Inflammatory macrophage (primary cell): ENCODE measurements at regions not wholly inside any gene's neighbourhood (a gene's known extent, or its start where the extent isn't known, plus 50 kb on each side); places are given as distances from the start of the nearest gene placed in this dataset.

Source experiments
- DNase-seq, 2 donors: peaks; one replicate each; pipeline ENCODE4 v3.0.0-alpha.2; 2020 to 2022

DNA sequence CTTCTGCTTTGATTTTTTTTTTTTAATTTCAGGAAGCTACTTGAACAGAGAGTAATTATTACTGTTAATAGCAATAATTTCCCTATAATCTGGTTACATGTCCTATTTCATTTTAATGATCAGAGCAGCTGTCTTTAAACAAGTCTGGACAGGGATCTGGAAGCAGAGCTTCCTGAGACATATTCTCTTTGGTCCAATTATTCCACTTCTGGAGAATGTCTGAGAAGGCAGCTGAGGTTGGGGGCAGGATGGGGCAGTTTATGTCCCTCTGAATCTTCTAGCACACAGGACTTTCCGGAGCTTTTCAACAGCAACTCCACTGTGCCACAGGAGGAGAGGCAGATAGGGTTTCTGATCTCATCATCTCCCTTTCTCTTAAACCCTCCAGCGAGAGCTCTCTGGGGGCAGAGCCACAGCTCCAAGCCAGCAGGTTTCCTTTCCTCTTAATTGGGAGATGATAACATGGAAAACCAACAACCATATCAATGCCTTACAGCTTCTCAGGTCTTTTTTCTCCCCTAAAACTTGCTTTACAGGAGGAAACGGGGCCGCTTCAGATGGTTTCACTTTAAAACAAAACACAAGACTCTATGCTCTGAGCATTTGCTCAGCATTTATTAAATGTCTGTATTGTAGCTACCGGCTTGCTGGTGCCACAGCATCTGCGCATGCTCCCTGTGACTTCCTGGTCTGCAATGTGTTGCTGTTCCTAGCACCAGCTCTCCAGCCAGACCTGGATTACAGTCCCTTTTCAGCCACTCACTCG is 425.7 kb upstream of the USP24 start:
- DNase-seq, result peak; percentile 43 to 70

GRCh38 chr1:55639526-55639925 is 424.4 kb upstream of the USP24 start:
- no peak for DNase-seq

DNA sequence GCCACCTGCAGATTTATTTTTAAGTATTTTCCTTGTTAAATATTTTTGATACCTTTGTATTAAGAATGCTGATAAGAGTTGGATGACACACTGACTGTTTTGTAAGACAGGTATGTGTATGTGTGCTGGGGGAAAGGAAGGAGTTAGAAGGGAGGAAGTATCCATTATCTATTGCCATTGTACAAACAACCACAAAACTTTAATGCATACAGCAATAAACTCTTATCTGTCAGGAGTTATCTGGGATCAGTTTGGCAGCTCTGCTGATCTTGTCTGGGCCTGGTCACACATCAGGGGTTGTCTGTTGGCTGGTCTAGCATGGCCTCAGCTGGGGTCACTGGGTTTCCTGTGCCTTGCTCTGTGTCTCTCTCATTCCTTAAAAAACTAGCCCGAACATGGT is 423.9 kb upstream of the USP24 start:
- DNase-seq, result no peak

GRCh38 chr1:55636696-55637095 is 421.5 kb upstream of the USP24 start:
- DNase-seq, result no peak

GRCh38 chr1:55635856-55636255 is 420.7 kb upstream of the USP24 start:
- DNase-seq, result no peak

- DNase-seq, result no peak
Observed at GRCh38 chr1:55634516-55634915, 419.4 kb upstream of the USP24 start.

DNA sequence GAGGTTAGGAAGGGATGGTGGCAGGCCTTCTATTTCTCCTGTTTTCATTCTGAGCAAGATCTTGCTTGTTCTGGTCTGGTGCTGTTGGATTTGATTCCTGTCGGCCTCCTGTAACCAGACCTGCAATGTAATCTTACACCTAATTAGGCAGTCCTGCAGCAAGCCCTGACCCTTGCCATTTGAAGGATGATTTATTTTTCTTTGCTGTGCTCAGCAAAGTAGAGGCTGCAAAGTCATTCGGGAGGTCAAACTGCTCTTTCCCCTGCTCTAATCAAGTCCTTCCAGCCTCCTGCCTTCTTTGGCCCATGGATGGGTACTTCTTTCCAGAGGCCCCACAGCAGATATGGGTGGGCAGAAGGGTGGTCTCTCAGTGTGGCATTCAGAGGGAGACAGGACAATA is 417.7 kb upstream of the USP24 start:
- no peak for DNase-seq

DNA sequence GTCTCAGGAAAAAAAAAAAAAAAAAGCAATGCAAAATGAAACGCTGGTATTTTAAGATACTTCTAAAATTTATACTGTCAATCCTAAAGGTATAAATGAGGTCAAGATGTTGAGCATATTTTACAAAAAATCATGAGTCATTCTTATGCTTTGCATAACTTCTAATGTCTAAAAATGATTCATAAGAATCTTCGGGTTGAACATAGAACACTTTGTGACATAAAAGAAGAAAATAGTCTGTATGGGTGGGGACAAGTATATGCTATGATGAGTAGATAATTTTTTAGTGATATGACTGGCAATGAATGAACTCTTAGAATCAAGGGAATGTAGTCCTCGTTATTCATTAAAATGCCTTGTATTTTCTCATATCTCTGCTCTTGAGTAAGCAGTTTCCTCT is 416.9 kb upstream of the USP24 start:
- DNase-seq, result no peak

GRCh38 chr1:55631509-55631908 is 416.3 kb upstream of the USP24 start:
- DNase-seq, result no peak

- DNase-seq, result no peak
Observed at GRCh38 chr1:55626326-55626725, 411.2 kb upstream of the USP24 start.

GRCh38 chr1:55624766-55625165 is 409.6 kb upstream of the USP24 start:
- DNase-seq, result no peak

- DNase-seq, result no peak
Observed at GRCh38 chr1:55623311-55623710, 408.1 kb upstream of the USP24 start.

DNA sequence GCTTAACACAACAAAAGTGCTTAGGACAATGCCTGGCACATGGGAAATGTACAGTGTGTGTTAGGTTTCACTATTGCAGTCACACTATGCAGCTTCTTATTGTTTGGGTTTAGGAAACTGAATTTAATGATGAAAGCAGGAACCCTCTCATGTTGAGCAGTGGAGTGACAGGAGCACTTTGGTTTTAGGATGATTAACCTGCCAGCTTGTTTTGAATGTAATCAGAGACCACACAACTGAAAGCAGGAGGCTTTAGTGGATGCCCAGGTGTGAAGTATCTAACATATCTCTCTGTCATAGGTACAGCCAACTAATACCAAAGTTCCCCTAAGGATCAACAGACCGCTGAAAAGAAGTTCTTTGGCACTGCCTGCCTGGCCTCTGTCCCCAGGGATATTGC is 406.9 kb upstream of the USP24 start:
- DNase-seq, result no peak

DNA sequence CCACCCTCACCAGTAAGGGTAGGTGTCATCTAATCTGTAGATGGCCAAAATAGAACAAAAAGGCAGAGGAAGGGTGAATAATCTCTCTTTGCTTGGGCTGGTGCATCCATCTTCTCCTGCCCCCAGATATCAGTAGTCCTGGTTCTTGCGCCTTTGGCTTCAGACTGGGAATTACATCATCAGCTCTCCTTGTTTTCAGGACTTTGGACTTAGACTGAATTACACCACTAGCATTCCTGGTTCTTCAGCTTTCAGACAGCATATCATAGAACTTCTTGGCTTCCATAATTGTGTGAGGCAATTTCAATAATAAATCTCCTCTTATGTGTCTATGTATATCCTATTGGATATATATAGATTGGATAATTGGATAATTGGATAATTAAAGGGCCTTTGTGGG is 403.0 kb upstream of the USP24 start:
- no peak for DNase-seq

- DNase-seq, result no peak
Observed at GRCh38 chr1:55617288-55617982, 402.3 kb upstream of the USP24 start.

DNA sequence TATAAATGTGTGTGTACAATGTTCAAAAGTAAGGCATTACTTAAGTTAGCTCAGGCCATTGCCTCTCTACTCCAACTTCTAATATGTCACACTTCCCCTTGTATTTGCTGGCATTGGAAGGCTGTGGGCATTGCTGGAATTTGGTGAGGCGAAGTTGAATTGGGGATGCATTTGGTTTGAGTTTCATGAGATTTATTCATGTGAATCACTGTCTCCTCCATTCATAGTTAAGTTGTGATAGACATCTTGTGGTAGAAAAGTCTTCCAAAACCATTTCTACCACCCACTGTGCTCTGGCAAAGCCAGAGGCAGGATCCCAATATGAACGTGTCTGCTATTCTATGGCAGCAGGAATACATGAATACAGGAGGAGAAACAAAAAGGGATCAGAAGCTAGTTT is 397.8 kb upstream of the USP24 start:
- no peak for DNase-seq

DNA sequence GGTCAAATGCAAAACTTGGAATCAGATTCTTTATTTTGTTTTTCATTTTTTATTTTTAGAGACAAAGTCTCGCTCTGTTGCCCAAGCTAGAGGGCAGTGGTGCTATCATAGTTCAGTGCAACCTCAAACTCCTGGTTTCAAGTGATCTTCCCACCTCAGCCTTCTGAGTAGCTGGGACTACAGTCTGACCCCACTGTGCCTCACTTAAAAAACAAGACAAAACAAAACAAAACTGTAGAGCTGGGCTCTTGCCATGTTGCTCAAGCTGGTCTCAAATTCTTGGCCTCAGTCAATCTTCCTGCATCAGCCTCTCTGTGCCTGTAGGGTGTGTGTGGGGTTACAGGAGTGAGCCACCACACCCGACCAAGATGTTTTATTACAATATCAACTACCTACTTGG is 396.0 kb upstream of the USP24 start:
- no peak for DNase-seq

DNA sequence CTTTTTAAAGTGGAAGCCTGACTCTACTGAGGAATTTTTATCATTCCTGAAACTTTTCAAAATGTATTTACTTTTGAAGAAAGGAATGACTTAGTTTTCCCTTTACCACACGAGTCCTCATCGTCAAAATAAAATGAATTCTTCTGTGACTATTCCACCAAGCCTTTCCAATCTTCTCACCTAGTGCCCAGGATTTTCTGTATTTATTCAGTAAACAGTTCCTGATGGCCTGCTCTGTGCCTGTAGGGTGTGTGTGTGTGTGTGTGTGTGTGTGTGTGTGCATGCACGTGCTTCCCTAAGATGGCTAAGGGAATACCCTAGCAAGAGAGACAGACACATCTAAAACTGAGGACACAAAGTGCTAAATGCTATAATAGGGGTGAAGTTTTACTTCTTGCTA is 395.0 kb upstream of the USP24 start:
- no peak for DNase-seq

- DNase-seq, result no peak
Observed at GRCh38 chr1:55609630-55610029, 394.5 kb upstream of the USP24 start.

DNA sequence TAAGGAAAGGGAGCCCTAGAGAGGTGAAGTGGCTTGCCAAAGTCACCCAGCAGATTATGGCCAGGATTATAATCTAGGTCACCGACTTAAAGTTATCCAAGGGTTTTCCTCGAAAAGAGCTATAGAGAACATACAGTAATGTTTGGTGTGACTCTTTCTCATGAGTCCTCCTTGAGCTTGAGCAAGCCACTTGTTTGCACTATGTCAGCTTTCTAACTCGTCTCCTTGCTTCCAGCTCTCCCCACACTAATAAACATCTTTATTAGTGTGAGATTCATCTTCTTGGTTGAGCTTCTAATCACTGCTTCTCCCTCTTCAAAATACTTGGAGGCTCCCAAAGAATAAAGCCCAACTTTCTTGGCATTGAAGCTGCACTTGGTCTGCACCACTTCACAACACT is 390.0 kb upstream of the USP24 start:
- DNase-seq, result no peak

- DNase-seq, result no peak
Observed at GRCh38 chr1:55604749-55605148, 389.6 kb upstream of the USP24 start.

DNA sequence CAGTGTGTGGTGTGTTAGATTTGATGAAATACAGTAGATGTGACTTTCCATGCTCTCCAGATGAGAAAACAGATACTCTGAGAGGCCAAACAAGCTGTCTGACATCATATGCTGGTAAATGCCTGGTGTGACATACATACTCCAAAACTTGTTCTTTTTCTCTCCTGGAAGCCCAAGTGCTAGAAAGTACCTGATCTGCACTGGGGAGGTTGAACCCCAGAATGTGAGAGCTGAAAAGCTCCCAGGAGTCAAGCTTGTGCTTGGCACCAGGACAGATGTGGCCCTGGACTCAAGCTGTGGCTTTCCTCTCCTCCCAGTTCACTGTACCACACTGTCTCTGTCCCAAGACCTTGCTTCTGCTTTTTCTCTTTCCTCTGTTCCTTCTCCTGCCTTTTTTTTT is 389.0 kb upstream of the USP24 start:
- no peak for DNase-seq

DNA sequence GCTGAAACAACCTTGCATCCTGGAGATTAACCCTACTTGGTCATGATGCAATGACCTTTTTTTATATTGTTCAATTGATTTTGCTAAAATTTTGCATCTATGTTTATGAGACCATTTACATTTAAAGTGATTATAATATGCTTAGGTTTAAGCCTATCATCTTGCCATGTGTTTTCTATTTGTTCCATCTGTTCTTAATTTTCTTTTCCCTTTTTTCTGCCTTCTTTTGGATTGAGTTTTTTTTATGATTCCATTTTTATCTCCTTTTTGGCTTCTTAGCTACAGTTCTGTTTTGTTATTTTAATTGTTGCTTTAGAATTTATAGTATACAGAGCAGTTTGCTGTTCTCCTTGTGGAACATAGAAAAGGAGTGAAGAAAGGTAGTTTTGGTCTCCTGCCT is 385.1 kb upstream of the USP24 start:
- no peak for DNase-seq

- no peak for DNase-seq
Observed at GRCh38 chr1:55597910-55598309, 382.7 kb upstream of the USP24 start.

GRCh38 chr1:55594701-55595100 is 379.5 kb upstream of the USP24 start:
- no peak for DNase-seq
